Ecto neural progenitor cell (in vitro differentiated cells): ENCODE measurements at regions not wholly inside any gene's neighbourhood (a gene's known extent, or its start where the extent isn't known, plus 50 kb on each side); places are given as distances from the start of the nearest gene placed in this dataset.

Source experiments
- DNase-seq: peaks from one replicate; pipeline ENCODE4 v3.0.0-alpha.2; 2018; ENCODE audit warnings: low spot score

GRCh38 chr10:129330211-129330610 lies 136.8 kb upstream of the MGMT start:
- DNase-seq, result no peak

DNA sequence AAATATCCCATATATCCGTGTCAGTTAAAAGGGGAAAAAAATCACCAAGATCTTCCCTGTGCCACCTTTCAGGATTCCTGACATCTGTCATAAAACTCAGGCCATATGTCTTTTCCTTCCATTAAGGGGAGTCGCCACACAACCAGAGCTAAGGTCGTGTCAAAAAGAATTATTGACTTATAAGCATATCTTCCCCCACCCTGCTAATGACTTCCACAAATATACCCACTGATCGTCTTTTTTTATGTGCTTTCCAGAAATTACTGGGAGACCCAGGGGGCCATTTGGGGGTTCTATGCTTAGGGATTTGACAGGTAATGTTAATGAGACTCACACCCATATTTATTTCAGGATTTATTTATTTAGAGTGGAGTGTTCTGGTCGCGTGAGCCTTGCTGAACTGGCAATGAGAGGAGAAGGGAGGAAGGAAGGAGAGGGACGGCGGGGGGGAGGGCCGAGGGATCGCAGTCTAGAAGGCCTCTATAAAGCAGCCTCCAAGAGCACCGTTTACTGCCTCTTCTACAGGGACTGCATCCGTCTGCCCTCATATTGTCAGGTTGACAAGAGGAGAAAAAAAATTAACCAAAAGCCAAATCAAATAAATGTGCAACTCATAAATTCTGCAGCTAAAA lies 135.7 kb upstream of the MGMT start:
- no peak for DNase-seq

DNA sequence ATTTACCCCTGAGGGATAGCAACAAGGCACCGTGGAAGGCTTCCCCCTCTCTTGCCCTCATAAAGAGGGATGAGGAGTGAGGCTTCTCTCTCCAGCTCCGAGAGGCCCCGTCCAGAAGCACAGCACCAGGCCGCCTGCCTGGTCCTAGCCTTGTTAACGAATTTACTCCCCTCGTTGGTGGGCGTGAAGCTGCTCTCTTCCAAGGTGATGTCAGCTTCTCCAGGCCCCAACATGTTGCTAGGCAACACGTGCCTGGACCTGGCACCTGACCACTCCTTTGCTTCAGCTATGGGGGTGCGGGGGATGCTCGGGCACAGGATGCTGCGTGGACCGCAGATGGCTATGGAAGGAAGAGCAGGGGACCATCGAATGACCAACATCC lies 135.2 kb upstream of the MGMT start:
- DNase-seq, result no peak

DNA sequence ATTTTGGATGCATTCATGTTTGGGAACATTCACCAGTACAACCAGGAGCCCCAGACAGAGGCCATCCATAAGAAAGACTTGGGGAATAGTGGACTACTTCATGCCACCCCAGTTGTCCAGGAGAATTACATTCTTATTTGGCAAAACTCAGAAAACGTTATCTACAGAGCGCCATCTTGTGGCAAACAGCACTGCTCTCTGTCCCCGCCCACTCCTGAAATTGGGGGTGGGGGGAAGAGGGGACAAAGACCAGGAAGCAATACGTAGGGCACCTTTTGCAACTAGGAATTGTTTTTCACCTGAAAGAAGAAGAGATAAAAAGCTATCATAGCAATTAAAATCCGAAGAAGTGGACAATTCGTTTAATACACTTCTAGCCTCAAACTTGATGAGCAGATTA lies 134.6 kb upstream of the MGMT start:
- DNase-seq, result no peak

DNA sequence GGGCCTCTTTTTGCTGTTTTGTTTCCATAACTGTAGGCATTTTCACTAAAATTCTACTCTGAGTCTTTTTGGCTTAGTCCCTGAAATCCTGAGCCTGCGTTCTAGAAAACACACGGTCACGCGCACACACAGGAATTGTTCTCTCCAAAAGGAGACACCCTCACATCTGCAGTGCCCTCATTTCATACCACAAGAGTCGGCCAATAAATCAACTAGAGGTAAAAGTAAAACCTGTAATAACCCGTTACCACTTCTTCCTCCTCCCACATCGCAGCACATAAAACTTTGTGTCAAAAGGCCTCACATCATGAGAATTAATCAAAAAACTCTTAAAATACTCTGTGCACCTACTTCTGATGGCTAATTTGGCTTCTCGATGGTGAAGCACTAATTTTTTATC lies 133.3 kb upstream of the MGMT start:
- DNase-seq, result no peak

- DNase-seq, result no peak
These were observed 132.8 kb upstream of the MGMT start for GRCh38 chr10:129334266-129334665.

GRCh38 chr10:129335396-129335795 lies 131.6 kb upstream of the MGMT start:
- DNase-seq, result no peak

- no peak for DNase-seq
These were observed 131.1 kb upstream of the MGMT start for GRCh38 chr10:129335942-129336341.

DNA sequence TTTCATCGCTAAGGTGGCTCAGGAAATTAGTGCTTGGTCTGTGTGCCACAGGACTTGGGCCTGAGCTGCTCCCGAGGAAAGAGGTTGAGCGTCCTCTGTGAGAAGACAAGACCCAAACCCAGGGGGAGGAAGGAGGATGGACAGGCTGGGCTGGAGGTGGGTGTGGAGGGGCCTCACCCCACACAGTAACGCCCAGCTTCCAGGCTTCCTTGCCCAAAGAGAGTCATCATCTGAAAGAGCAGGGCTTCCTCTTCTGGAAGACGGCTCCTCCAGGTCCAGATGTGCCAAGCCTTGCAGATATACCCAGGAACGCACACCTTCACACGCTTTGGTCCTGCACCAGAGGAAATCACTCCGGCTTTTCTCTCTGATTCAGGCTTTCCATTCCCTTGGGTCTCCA lies 127.8 kb upstream of the MGMT start:
- DNase-seq, result no peak

GRCh38 chr10:129339841-129340240 lies 127.2 kb upstream of the MGMT start:
- DNase-seq, result no peak

DNA sequence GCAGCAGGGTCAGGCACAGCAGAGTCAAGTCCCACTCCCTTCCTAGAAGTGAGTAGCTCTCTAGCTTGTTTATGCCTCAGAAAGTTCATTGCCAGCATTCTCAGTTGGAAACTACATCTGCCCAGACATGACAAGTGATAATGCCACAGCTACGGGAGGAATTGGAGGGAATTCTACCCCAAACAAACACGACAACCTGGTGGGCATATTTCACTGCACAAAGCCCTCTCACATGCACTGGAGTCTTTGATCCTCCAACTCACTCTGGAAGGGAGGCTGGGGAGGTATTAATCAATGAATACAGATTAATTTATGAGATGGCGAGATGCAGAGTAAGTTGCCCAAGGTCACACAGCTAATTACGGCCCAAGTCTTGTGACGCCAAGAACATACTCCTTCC lies 126.0 kb upstream of the MGMT start:
- no peak for DNase-seq

GRCh38 chr10:129342385-129342784 lies 124.7 kb upstream of the MGMT start:
- no peak for DNase-seq

GRCh38 chr10:129343141-129343540 lies 123.9 kb upstream of the MGMT start:
- no peak for DNase-seq

- no peak for DNase-seq
These were observed 122.9 kb upstream of the MGMT start for GRCh38 chr10:129344103-129344502.

DNA sequence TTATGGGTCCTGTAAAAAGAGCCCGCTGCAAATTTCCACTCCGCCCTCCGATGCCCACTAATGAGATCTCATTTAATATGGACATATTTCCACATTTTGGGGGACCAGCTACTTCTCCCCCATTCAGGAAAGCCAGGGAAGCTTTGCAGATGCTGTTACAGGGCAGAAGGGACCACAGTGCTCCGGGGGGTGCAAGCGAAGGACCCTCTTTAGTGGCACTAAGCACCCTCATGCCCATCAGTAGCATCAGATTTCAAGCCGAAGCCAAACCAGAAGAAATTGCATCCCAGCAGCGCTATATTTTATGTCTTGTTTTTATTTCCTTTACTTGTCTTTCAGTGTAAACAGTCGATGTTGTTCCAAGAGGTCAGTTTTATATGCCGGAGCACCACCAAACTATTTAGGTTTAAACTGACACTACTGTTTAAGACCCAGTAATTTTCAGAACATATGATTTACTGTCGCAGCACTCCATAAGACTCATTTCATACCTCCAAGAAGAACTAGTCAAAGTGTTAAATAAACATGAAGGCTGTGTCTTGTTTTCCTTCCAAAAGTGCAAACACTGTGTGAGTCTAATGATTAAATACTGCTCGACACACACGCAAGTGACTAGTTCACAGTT lies 122.2 kb upstream of the MGMT start:
- DNase-seq, result no peak

DNA sequence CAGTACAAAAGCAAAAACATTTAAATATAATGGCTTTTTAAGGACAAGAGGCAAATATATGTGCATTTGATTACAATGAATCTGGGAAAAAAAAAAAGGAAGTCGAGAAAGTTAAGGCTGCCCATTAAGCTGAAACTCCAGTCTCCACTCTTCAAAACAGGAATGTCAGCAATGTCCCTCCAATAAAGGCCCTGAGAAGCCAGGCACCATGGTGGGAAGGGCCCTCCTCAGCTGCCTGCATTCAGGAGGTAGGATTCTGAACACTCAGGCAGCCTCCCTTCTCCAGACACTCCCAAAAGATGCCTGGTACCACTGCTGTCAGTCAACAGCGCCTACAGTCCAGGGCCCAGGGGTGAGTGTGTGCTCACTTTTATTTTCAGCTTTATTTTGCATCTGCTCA lies 121.3 kb upstream of the MGMT start:
- DNase-seq, result no peak

DNA sequence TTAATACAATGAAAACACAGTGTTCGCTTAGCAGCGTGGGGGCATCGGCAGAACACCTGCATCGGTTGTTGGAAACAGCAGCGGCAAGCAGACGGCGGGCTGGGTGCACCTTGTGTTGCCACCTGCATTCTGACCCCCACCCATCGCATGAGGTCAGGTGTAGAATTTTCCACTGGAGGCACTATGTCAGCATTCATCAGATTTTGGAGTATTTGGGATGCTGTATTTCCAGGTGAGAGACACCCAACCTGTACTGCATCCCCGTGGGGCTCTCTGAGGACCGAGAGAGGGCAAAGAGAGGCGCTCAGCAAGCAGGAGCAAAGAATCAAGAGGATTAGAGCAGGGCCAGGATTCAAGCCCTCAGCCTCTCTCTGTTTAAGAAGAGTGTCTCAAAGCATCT lies 116.4 kb upstream of the MGMT start:
- no peak for DNase-seq

DNA sequence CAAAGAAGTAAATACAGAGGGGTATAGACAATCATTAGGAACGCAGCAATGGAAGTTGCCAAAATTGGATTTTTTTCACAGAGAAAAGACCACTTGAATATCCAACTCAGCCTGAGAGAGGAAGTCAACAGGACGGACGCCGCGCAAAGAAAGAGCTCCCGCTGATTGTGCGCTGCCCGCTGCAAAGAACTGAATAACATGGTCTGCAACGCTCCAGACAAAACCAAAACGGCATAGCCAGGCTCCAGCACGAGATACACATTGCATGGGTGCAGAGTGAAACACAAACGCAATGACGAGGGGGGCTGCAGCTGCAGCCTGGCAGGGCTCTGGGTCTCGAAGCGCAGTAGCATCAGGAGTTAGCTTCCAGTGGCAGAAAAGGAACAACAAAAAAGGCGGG lies 113.9 kb upstream of the MGMT start:
- no peak for DNase-seq

GRCh38 chr10:129360046-129360445 lies 107.0 kb upstream of the MGMT start:
- no peak for DNase-seq

DNA sequence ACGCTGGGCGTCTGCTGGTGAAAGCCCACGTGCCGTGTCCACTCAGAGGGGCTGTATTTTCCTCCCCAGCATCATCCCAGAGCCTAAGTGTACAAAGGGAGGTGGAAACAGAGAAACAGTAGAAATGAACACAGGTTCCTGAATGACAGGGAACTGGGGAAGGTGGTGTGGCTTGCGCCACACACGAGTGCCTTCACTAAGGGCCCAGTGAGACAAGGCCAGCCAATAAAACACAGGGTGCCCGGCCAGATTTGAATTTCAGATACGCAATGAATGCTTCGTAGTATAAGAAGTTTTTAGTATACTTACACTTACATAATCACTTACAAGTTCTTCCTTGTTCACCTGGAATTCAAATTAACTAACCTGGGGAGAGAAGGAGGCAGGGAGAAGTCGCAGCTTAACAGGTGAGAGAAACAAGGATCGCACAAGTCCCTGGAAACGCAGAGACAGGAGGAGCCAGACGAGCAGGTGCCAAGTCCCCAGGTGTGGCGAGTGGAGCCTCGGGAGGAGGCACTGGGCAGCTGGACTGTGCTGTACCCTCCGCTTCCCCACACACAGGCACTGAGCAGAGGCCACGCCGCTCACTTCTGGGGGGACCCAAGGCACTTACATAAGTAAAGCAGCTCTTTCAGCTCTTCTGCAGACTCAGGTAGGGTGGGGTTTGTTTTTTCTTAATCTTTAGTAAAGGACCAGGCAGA lies 105.2 kb upstream of the MGMT start:
- DNase-seq, result no peak

GRCh38 chr10:129364949-129365348 lies 102.1 kb upstream of the MGMT start:
- no peak for DNase-seq

GRCh38 chr10:129365767-129366402 lies 101.2 kb upstream of the MGMT start:
- DNase-seq, result no peak

DNA sequence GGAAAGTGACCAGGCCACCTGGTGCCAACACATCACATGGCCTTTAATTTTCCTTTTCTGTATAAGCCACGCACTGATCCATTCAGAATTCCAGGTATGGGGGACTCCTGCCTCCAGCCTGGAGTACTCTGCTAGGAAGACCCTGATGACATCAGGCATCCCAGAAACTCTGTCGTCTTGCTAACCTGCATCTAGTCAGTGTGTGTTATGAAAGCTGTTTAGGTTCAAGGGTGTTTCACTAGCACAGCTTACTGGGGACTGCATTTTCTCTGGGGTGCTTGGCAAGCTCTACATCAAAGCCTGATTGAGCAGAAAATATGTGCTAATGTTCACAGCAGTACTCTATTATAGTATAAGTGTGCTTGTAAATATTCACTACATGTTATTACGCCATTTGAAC lies 100.6 kb upstream of the MGMT start:
- DNase-seq, result no peak
